Activated naive CD4-positive, alpha-beta T cell treated with anti-CD3 and anti-CD28 coated beads, Interleukin-2, amount 50 U/mL, for 16 hours (primary cell): ENCODE measurements at regions not wholly inside any gene's neighbourhood (a gene's known extent, or its start where the extent isn't known, plus 50 kb on each side); places are given as distances from the start of the nearest gene placed in this dataset.
"Not testable (repeated sequence)": the region's sequence is repeated elsewhere in the genome, so short reads cannot be mapped to it uniquely, and the experiment has no call there.

Source experiments
- DNase-seq: peaks from one replicate; pipeline ENCODE4 v3.0.0-alpha.2; 2020

- DNase-seq = no peak
Observed at GRCh38 chr18:78793313-78794070, 186.1 kb upstream of the SALL3 start.

- DNase-seq = no peak
Observed at GRCh38 chr18:78794071-78794430, 185.6 kb upstream of the SALL3 start.

GRCh38 chr18:78796693-78797455 is 182.7 kb upstream of the SALL3 start:
- DNase-seq = no peak

- no peak for DNase-seq
Observed at GRCh38 chr18:78797499-78797898, 182.1 kb upstream of the SALL3 start.

GRCh38 chr18:78798402-78799175 is 181.0 kb upstream of the SALL3 start:
- no peak for DNase-seq

GRCh38 chr18:78799382-78800089 is 180.1 kb upstream of the SALL3 start:
- no peak for DNase-seq

- DNase-seq = not testable (repeated sequence)
Observed at GRCh38 chr18:78800102-78800851, 179.3 kb upstream of the SALL3 start.

- no peak for DNase-seq
Observed at GRCh38 chr18:78801011-78801410, 178.6 kb upstream of the SALL3 start.

- DNase-seq = no peak
Observed at GRCh38 chr18:78803104-78803503, 176.5 kb upstream of the SALL3 start.

GRCh38 chr18:78804206-78805030 is 175.2 kb upstream of the SALL3 start:
- no peak for DNase-seq

GRCh38 chr18:78805840-78806239 is 173.8 kb upstream of the SALL3 start:
- no peak for DNase-seq

- DNase-seq = no peak
Observed at GRCh38 chr18:78807668-78808067, 171.9 kb upstream of the SALL3 start.

- DNase-seq = no peak
Observed at GRCh38 chr18:78809845-78810244, 169.8 kb upstream of the SALL3 start.

GRCh38 chr18:78810706-78811105 is 168.9 kb upstream of the SALL3 start:
- no peak for DNase-seq

GRCh38 chr18:78812067-78812466 is 167.6 kb upstream of the SALL3 start:
- no peak for DNase-seq

GRCh38 chr18:78813156-78813555 is 166.5 kb upstream of the SALL3 start:
- DNase-seq = no peak

- DNase-seq = no peak
Observed at GRCh38 chr18:78813936-78814710, 165.5 kb upstream of the SALL3 start.

- no peak for DNase-seq
Observed at GRCh38 chr18:78814766-78815165, 164.9 kb upstream of the SALL3 start.

GRCh38 chr18:78816114-78816513 is 163.5 kb upstream of the SALL3 start:
- no peak for DNase-seq

GRCh38 chr18:78816916-78817315 is 162.7 kb upstream of the SALL3 start:
- DNase-seq = no peak

- no peak for DNase-seq
Observed at GRCh38 chr18:78818495-78818894, 161.1 kb upstream of the SALL3 start.
